ENCODE measurements at regions not wholly inside any gene's neighbourhood (a gene's known extent, or its start where the extent isn't known, plus 50 kb on each side); places are given as distances from the start of the nearest gene placed in this dataset.

DNA sequence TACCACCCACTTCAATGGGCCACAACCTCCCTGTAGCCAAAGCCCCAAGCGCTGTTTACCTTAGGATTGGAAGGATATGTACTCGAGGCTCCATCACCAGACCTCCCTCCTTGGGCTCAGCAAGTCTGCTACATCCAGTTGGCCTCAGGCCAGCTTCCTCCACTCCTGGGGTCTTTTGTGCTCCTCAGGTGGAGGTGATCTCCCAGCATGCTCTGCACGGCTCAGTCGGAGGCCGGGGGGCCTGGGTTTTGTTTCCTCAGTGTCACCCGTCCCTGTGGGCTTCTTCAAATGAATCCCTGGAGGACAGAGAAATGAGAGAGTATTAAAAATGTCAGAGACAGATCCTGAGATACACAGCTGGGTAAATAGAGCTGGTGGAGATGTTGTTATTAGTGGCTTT, 723.1 kb upstream of the TBX3 start:
- TF ChIP-seq, protein P1, sequence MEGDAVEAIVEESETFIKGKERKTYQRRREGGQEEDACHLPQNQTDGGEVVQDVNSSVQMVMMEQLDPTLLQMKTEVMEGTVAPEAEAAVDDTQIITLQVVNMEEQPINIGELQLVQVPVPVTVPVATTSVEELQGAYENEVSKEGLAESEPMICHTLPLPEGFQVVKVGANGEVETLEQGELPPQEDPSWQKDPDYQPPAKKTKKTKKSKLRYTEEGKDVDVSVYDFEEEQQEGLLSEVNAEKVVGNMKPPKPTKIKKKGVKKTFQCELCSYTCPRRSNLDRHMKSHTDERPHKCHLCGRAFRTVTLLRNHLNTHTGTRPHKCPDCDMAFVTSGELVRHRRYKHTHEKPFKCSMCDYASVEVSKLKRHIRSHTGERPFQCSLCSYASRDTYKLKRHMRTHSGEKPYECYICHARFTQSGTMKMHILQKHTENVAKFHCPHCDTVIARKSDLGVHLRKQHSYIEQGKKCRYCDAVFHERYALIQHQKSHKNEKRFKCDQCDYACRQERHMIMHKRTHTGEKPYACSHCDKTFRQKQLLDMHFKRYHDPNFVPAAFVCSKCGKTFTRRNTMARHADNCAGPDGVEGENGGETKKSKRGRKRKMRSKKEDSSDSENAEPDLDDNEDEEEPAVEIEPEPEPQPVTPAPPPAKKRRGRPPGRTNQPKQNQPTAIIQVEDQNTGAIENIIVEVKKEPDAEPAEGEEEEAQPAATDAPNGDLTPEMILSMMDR (conservative IDR thresholded peaks at IDR 0.05; ENCODE audit: low read length): no peak
- TF ChIP-seq EZH2phosphoT487 (IDR thresholded peaks at IDR 0.05; ENCODE audit: borderline replicate concordance): no peak

Measured in Loucy (cell line).